Testis (tissue), 2 donors: ENCODE measurements at regions not wholly inside any gene's neighbourhood (a gene's known extent, or its start where the extent isn't known, plus 50 kb on each side); places are given as distances from the start of the nearest gene placed in this dataset.
"Not testable (repeated sequence)": the region's sequence is repeated elsewhere in the genome, so short reads cannot be mapped to it uniquely, and the experiment has no call there.

ENCODE experiments used
- DNase-seq: peaks from one replicate; pipeline ENCODE4 v3.0.0-alpha.2; 2019
- H3K27ac ChIP-seq, 2 donors: fragments of 200-600 bp; sonication (generic); one replicate each; pipeline ENCODE4 v1.5.1; 2019
- H3K27me3 ChIP-seq: fragments of 200-600 bp; sonication (generic); one replicate; pipeline ENCODE4 v1.5.1; 2019
- H3K36me3 ChIP-seq: fragments of 200-600 bp; sonication (generic); one replicate; pipeline ENCODE4 v1.5.1; 2017; ENCODE audit warnings: low read depth; ENCODE audit errors: missing control alignments
- H3K4me1 ChIP-seq: fragments of 200-600 bp; sonication (generic); one replicate; pipeline ENCODE4 v1.5.1; 2019
- H3K4me3 ChIP-seq, 2 donors: fragments of 200-600 bp; sonication (generic); one replicate each; pipeline ENCODE4 v1.5.1; 2017 to 2019
- H3K9me3 ChIP-seq: fragments of 200-600 bp; sonication (generic); one replicate; pipeline ENCODE4 v1.5.1; 2017
- CTCF ChIP-seq, 3 experiments: fragments of 450-650 bp in 2 of 3; fragments of 200-600 bp in 1 of 3; sonication (generic) in 1 of 3; IDR thresholded peaks; one replicate each; pipeline ENCODE4 v1.5.1; 2016 to 2019; ENCODE audit warnings: antibody characterized with exemption in 3 of 3, mild to moderate bottlenecking in 2 of 3, moderate library complexity in 1 of 3
- POLR2A ChIP-seq: fragments of 450-650 bp; IDR thresholded peaks from one replicate; pipeline ENCODE4 v1.6.1; 2017; ENCODE audit warnings: antibody characterized with exemption, mild to moderate bottlenecking, moderate library complexity
- WGBS, 2 donors: methylation state at CpG; one replicate each; pipeline ENCODE4 v1.1.5; 2018; 5-methylcytosine and 5-hydroxymethylcytosine counted together
- intact Hi-C: fragments of 100-400 bp; cut with DNase I; formaldehyde crosslinking; loops from one replicate; pipeline ENCODE4 v1.15.1; 2023; ENCODE audit warnings: low total_unique reads

- intact Hi-C loops: no loop called here
- no peak for DNase-seq
- H3K4me3 ChIP-seq: no peak overlapping the region
- no peaks in the 10 kb centered on the region for H3K27me3 ChIP-seq
- no peaks in the 10 kb centered on the region for H3K4me1 ChIP-seq
- H3K36me3 ChIP-seq: no peaks in the 10 kb centered on the region
- TF ChIP-seq CTCF (IDR thresholded peaks at IDR 0.05) (no peak), POLR2A (no peak)
- H3K9me3 ChIP-seq: no peaks in the 10 kb centered on the region
- no peak overlapping the region for H3K27ac ChIP-seq
Observed at GRCh38 chr3:109984976-109985375, 647.6 kb upstream of the DPPA4 start.

GRCh38 chr3:109985943-109986555 lies 648.7 kb upstream of the DPPA4 start:
- TF ChIP-seq POLR2A (no peak), CTCF (IDR thresholded peaks at IDR 0.05) (no peak)
- no peak for DNase-seq
- Histone ChIP-seq H3K4me1 (no peaks in the 10 kb centered on the region), H3K36me3 (no peaks in the 10 kb centered on the region), H3K27ac (no peak overlapping the region), H3K4me3 (no peak overlapping the region), H3K27me3 (no peaks in the 10 kb centered on the region), H3K9me3 (no peaks in the 10 kb centered on the region)
- intact Hi-C loops: no loop called here
- WGBS, 2 donors: 79 to 86% methylated on average over 1 of the region's 1 CpG

GRCh38 chr3:109994853-109995252 lies 657.5 kb upstream of the DPPA4 start:
- intact Hi-C loops: no loop called here

GRCh38 chr3:109995377-109995776 lies 658.0 kb upstream of the DPPA4 start:
- intact Hi-C loops: no loop called here
- H3K9me3 ChIP-seq: no peaks in the 10 kb centered on the region
- H3K36me3 ChIP-seq: no peaks in the 10 kb centered on the region
- H3K27ac ChIP-seq: no peak overlapping the region
- DNase-seq: no peak
- H3K4me1 ChIP-seq: no peaks in the 10 kb centered on the region
- no peak overlapping the region for H3K4me3 ChIP-seq
- no peak for TF ChIP-seq CTCF (IDR thresholded peaks at IDR 0.05)
- no peak for TF ChIP-seq POLR2A
- H3K27me3 ChIP-seq: no peaks in the 10 kb centered on the region

More at GRCh38 chr3:109994853-109995252, 657.5 kb upstream of the DPPA4 start:
- H3K27ac ChIP-seq: no peak overlapping the region
- whole genome bisulfite sequencing, 2 donors: 88 to 97% methylated on average over 9 of the region's 9 CpGs
- H3K4me1 ChIP-seq: no peaks in the 10 kb centered on the region
- H3K27me3 ChIP-seq: no peaks in the 10 kb centered on the region
- no peaks in the 10 kb centered on the region for H3K36me3 ChIP-seq
- TF ChIP-seq CTCF (IDR thresholded peaks at IDR 0.05) (no peak), POLR2A (no peak)
- no peak for DNase-seq
- no peaks in the 10 kb centered on the region for H3K9me3 ChIP-seq
- H3K4me3 ChIP-seq: no peak overlapping the region

GRCh38 chr3:110001905-110002304 lies 664.6 kb upstream of the DPPA4 start:
- H3K27ac ChIP-seq, H3K4me1 ChIP-seq, H3K36me3 ChIP-seq, H3K9me3 ChIP-seq, DNase-seq, H3K4me3 ChIP-seq, H3K27me3 ChIP-seq, intact Hi-C loops: not testable (repeated sequence)
- 90 to 100% methylated on average over 4 of the region's 4 CpGs for WGBS, 2 donors
